Muscle of leg (tissue), 3 donors: ENCODE measurements at regions not wholly inside any gene's neighbourhood (a gene's known extent, or its start where the extent isn't known, plus 50 kb on each side); places are given as distances from the start of the nearest gene placed in this dataset.

Experiments used
- DNase-seq: peaks from one replicate; pipeline ENCODE4 v3.0.0; 2013
- H3K27ac ChIP-seq: one replicate; pipeline ENCODE4 v1.5.1; 2013; ENCODE audit warnings: mild to moderate bottlenecking, low read length, control low read depth
- H3K27me3 ChIP-seq: one replicate; pipeline ENCODE4 v1.6.1; 2013; ENCODE audit warnings: low read length; ENCODE audit not compliant: control insufficient read depth, insufficient read depth
- H3K36me3 ChIP-seq: one replicate; pipeline ENCODE4 v1.6.1; 2013; ENCODE audit warnings: low read length; ENCODE audit not compliant: control insufficient read depth, insufficient read depth
- H3K4me1 ChIP-seq: one replicate; pipeline ENCODE4 v1.6.1; 2013; ENCODE audit warnings: low read length; ENCODE audit not compliant: control insufficient read depth, insufficient read depth
- H3K4me3 ChIP-seq: one replicate; pipeline ENCODE4 v1.5.1; 2013; ENCODE audit warnings: low read length, control low read depth
- H3K9me3 ChIP-seq: replicated peaks from 2 replicates; pipeline ENCODE4 v1.6.1; 2013; ENCODE audit warnings: low read depth, low read length; ENCODE audit not compliant: control insufficient read depth
- WGBS: methylation state at CpG from one replicate; pipeline ENCODE4 v1.1.5; 2013; ENCODE audit warnings: missing lambda C conversion rate; ENCODE audit not compliant: insufficient coverage; 5-methylcytosine and 5-hydroxymethylcytosine counted together

GRCh38 chr17:70230850-70231640 lies 61.7 kb downstream of the KCNJ2 start:
- Histone ChIP-seq H3K9me3 (no peaks in the 10 kb centered on the region), H3K27me3 (no peaks in the 10 kb centered on the region), H3K27ac (no peak overlapping the region), H3K36me3 (no peaks in the 10 kb centered on the region), H3K4me1 (no peaks in the 10 kb centered on the region), H3K4me3 (no peak overlapping the region)
- no peak for DNase-seq
- WGBS: no CpG with 5 or more reads among the region's 2 CpGs

GRCh38 chr17:70232466-70232865 lies 63.1 kb downstream of the KCNJ2 start:
- no peaks in the 10 kb centered on the region for H3K27me3 ChIP-seq
- WGBS: 67% methylated on average over 1 of the region's 2 CpGs
- no peak overlapping the region for H3K4me3 ChIP-seq
- H3K4me1 ChIP-seq: no peaks in the 10 kb centered on the region
- no peaks in the 10 kb centered on the region for H3K9me3 ChIP-seq
- H3K27ac ChIP-seq: no peak overlapping the region
- peak; percentile 69 for DNase-seq
- H3K36me3 ChIP-seq: no peaks in the 10 kb centered on the region

GRCh38 chr17:70235252-70235651 lies 65.9 kb downstream of the KCNJ2 start:
- no peak for DNase-seq
- Histone ChIP-seq H3K27me3 (no peaks in the 10 kb centered on the region), H3K36me3 (no peaks in the 10 kb centered on the region), H3K4me1 (no peaks in the 10 kb centered on the region), H3K9me3 (no peaks in the 10 kb centered on the region), H3K4me3 (no peak overlapping the region), H3K27ac (no peak overlapping the region)

- no CpG with 5 or more reads among the region's 2 CpGs for WGBS
- no peaks in the 10 kb centered on the region for H3K36me3 ChIP-seq
- H3K27me3 ChIP-seq: no peaks in the 10 kb centered on the region
- H3K4me1 ChIP-seq: no peaks in the 10 kb centered on the region
- no peaks in the 10 kb centered on the region for H3K9me3 ChIP-seq
- no peak for DNase-seq
- no peak overlapping the region for H3K4me3 ChIP-seq
- no peak overlapping the region for H3K27ac ChIP-seq
Observed at GRCh38 chr17:70238228-70238627, 68.9 kb downstream of the KCNJ2 start.

GRCh38 chr17:70238646-70239045 lies 69.3 kb downstream of the KCNJ2 start:
- no peak overlapping the region for H3K27ac ChIP-seq
- no peaks in the 10 kb centered on the region for H3K9me3 ChIP-seq
- WGBS: 83% methylated on average over 1 of the region's 4 CpGs
- no peaks in the 10 kb centered on the region for H3K36me3 ChIP-seq
- no peak overlapping the region for H3K4me3 ChIP-seq
- no peak for DNase-seq
- no peaks in the 10 kb centered on the region for H3K4me1 ChIP-seq
- H3K27me3 ChIP-seq: no peaks in the 10 kb centered on the region

GRCh38 chr17:70239391-70239826 lies 70.1 kb downstream of the KCNJ2 start:
- Histone ChIP-seq H3K27ac (no peak overlapping the region), H3K9me3 (no peaks in the 10 kb centered on the region), H3K36me3 (no peaks in the 10 kb centered on the region), H3K4me1 (no peaks in the 10 kb centered on the region), H3K27me3 (no peaks in the 10 kb centered on the region), H3K4me3 (no peak overlapping the region)
- no peak for DNase-seq
- no CpG with 5 or more reads among the region's 1 CpG for WGBS

GRCh38 chr17:70241071-70241470 lies 71.7 kb downstream of the KCNJ2 start:
- Histone ChIP-seq H3K36me3 (no peaks in the 10 kb centered on the region), H3K4me1 (no peaks in the 10 kb centered on the region), H3K27ac (no peak overlapping the region), H3K27me3 (no peaks in the 10 kb centered on the region), H3K4me3 (no peak overlapping the region), H3K9me3 (no peaks in the 10 kb centered on the region)
- 94% methylated on average over 5 of the region's 6 CpGs for WGBS
- no peak for DNase-seq

- no peaks in the 10 kb centered on the region for H3K9me3 ChIP-seq
- no peak overlapping the region for H3K4me3 ChIP-seq
- H3K27ac ChIP-seq: no peak overlapping the region
- no peaks in the 10 kb centered on the region for H3K27me3 ChIP-seq
- H3K36me3 ChIP-seq: no peaks in the 10 kb centered on the region
- no peaks in the 10 kb centered on the region for H3K4me1 ChIP-seq
- no CpG with 5 or more reads among the region's 7 CpGs for WGBS
- DNase-seq: peak; percentile 20
Observed at GRCh38 chr17:70242781-70243437, 73.6 kb downstream of the KCNJ2 start.

- 40% methylated on average over 1 of the region's 2 CpGs for WGBS
- Histone ChIP-seq H3K36me3 (no peaks in the 10 kb centered on the region), H3K9me3 (no peaks in the 10 kb centered on the region), H3K27me3 (no peaks in the 10 kb centered on the region), H3K27ac (no peak overlapping the region), H3K4me1 (no peaks in the 10 kb centered on the region), H3K4me3 (no peak overlapping the region)
- DNase-seq: no peak
Observed at GRCh38 chr17:70251706-70252105, 82.4 kb downstream of the KCNJ2 start.

GRCh38 chr17:70254735-70255460 lies 85.6 kb downstream of the KCNJ2 start:
- H3K9me3 ChIP-seq: no peaks in the 10 kb centered on the region
- DNase-seq: no peak
- H3K4me1 ChIP-seq: no peaks in the 10 kb centered on the region
- no peaks in the 10 kb centered on the region for H3K27me3 ChIP-seq
- no peak overlapping the region for H3K4me3 ChIP-seq
- H3K36me3 ChIP-seq: no peaks in the 10 kb centered on the region
- H3K27ac ChIP-seq: no peak overlapping the region
- no CpG with 5 or more reads among the region's 2 CpGs for WGBS
